ENCODE measurements at regions not wholly inside any gene's neighbourhood (a gene's known extent, or its start where the extent isn't known, plus 50 kb on each side); places are given as distances from the start of the nearest gene placed in this dataset.

DNA sequence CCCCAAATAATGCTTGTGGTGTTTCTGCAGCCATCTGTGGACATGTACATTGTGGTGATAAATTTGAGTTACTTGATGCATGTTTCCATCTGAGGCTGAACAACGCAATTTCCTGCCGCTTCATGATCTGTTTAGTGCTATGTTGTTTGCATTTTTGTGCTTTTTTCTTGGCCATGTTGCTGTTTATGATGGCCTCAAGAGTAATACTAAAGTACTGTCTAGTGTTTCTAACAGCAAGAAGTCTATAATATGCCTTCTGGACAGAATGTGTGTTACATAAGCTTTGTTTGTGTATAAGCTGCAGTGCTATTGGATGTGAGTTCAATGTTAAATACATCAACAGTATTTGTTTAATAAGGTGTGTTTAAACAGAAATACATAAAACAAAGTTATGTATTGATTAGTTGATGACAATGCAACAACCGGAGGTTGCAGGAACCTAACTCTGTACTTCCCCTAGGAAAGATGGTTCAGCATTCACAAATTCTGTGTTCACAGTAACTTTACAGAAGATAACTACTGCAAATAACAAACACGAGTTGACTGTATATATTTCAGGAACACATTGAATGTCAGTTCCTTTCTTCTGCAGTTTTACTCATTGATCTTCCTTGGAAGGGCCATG lies 114.8 kb upstream of the USP24 start:
- TF ChIP-seq CTCF (IDR thresholded peaks at IDR 0.05; ENCODE audit: low read depth, low read length, missing control alignments), result no peak
- Histone ChIP-seq H3K4me3 (ENCODE audit: low read depth, low read length) (no peak overlapping the region), H3K27me3 (replicated peaks) (no peaks in the 10 kb centered on the region), H3K36me3 (replicated peaks) (no peaks in the 10 kb centered on the region), H3K27ac (no peak overlapping the region)
- in situ Hi-C loops (cut with HindIII; ENCODE audit: low pct_ligation_motif_present, low sequenced_read_pairs), result no loop called here
- DNase-seq, result no peak

- Histone ChIP-seq H3K4me3 (ENCODE audit: low read depth, low read length) (no peak overlapping the region), H3K36me3 (replicated peaks) (no peaks in the 10 kb centered on the region), H3K27me3 (replicated peaks) (no peaks in the 10 kb centered on the region), H3K27ac (no peak overlapping the region)
- TF ChIP-seq CTCF (IDR thresholded peaks at IDR 0.05; ENCODE audit: low read depth, low read length, missing control alignments), result no peak
- in situ Hi-C loops (cut with HindIII; ENCODE audit: low pct_ligation_motif_present, low sequenced_read_pairs), result no loop called here
- no peak for DNase-seq
Observed at GRCh38 chr1:55329091-55329490, 113.9 kb upstream of the USP24 start.

DNA sequence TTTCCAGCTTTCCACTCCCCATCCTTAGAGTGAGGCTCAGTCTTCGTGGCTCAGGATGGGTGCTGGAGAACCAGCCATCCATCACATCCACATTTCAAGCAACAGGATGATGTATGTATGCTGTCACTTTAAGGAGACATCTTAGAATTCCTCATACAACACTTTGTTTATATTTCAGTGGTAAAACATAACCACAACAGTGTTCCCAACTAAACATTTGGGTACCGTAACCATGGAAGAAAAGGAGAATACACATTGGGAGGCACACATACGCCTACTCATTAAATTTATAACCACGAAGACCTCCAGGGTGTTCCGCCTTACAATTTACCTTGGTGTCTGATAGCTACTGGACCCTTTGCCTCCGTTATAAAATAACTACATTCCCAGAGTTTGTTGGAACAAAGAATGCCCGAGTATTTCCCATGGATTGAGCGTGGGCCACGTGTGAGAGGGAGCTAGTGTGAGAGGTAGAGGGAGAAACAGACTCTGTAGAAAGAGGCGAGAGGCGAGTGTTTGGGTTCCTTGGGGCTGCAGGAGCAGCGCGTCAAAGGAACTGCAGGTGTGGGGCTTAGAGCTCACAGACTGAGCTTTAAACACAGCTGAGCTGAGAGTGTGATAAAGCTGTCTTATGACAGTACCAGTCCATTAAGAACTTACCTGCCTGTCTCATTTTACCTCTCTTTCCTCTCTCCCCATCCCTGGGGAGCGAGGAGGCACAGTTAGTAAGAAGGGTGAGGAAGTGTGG lies 111.5 kb upstream of the USP24 start:
- Histone ChIP-seq H3K36me3 (replicated peaks) (no peaks in the 10 kb centered on the region), H3K4me3 (ENCODE audit: low read depth, low read length) (no peak overlapping the region), H3K27ac (no peak overlapping the region), H3K27me3 (replicated peaks) (no peaks in the 10 kb centered on the region)
- no peak for DNase-seq
- in situ Hi-C loops (cut with HindIII; ENCODE audit: low pct_ligation_motif_present, low sequenced_read_pairs), result no loop called here
- no peak for TF ChIP-seq CTCF (IDR thresholded peaks at IDR 0.05; ENCODE audit: low read depth, low read length, missing control alignments)

DNA sequence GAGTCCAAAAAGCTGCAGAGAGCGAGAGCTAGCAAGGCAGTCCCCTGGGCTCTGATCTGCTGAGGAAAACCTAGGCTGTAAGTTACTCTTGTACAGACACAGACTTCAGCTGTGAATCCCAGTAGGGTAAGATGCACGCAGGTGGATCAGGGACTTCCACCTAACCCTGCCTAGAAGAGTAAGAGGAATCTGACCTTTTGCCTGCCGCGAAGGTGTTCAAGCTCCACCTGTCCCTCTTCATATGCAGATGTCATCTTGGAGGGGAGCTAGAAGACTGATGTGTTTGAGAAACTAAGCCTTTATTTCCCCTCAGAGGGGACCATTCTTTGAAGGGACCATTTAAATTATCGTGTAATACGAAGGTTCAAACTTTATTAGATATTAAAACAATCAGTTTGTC lies 108.6 kb upstream of the USP24 start:
- TF ChIP-seq CTCF (IDR thresholded peaks at IDR 0.05; ENCODE audit: low read depth, low read length, missing control alignments), result no peak
- DNase-seq, result no peak
- H3K36me3 ChIP-seq (replicated peaks), result no peaks in the 10 kb centered on the region
- H3K27ac ChIP-seq, result no peak overlapping the region
- H3K4me3 ChIP-seq (ENCODE audit: low read depth, low read length), result no peak overlapping the region
- in situ Hi-C loops (cut with HindIII; ENCODE audit: low pct_ligation_motif_present, low sequenced_read_pairs), result no loop called here
- no peaks in the 10 kb centered on the region for H3K27me3 ChIP-seq (replicated peaks)

- no peak for TF ChIP-seq CTCF (IDR thresholded peaks at IDR 0.05; ENCODE audit: low read depth, low read length, missing control alignments)
- in situ Hi-C loops (cut with HindIII; ENCODE audit: low pct_ligation_motif_present, low sequenced_read_pairs), result no loop called here
- no peak overlapping the region for H3K27ac ChIP-seq
- no peaks in the 10 kb centered on the region for H3K36me3 ChIP-seq (replicated peaks)
- no peak overlapping the region for H3K4me3 ChIP-seq (ENCODE audit: low read depth, low read length)
- no peak for DNase-seq
- no peaks in the 10 kb centered on the region for H3K27me3 ChIP-seq (replicated peaks)
Observed at GRCh38 chr1:55322842-55323241, 107.7 kb upstream of the USP24 start.
